ENCODE measurements at regions not wholly inside any gene's neighbourhood (a gene's known extent, or its start where the extent isn't known, plus 50 kb on each side); places are given as distances from the start of the nearest gene placed in this dataset.

- no peak for ATAC-seq
Observed at GRCh38 chr7:22676385-22676784, 50.6 kb upstream of the IL6 start.

- no peak for ATAC-seq
Observed at GRCh38 chr7:22675917-22676343, 51.1 kb upstream of the IL6 start.

GRCh38 chr7:22675421-22675820 lies 51.6 kb upstream of the IL6 start:
- no peak for ATAC-seq

- ATAC-seq: peak; percentile 64
Observed at GRCh38 chr7:22672846-22673680, 53.9 kb upstream of the IL6 start.

- ATAC-seq: no peak
Observed at GRCh38 chr7:22671177-22671879, 55.7 kb upstream of the IL6 start.

GRCh38 chr7:22670422-22670815 lies 56.6 kb upstream of the IL6 start:
- no peak for ATAC-seq

GRCh38 chr7:22669692-22670421 lies 57.1 kb upstream of the IL6 start:
- ATAC-seq: no peak

GRCh38 chr7:22668971-22669401 lies 58.0 kb upstream of the IL6 start:
- ATAC-seq: no peak

- ATAC-seq: peak; percentile 76
Observed at GRCh38 chr7:22667562-22668239, 59.3 kb upstream of the IL6 start.

- ATAC-seq: no peak
Observed at GRCh38 chr7:22667187-22667561, 59.8 kb upstream of the IL6 start.

GRCh38 chr7:22666732-22667131 lies 60.3 kb upstream of the IL6 start:
- no peak for ATAC-seq

GRCh38 chr7:22665923-22666322 lies 61.1 kb upstream of the IL6 start:
- ATAC-seq: no peak

- ATAC-seq: no peak
Observed at GRCh38 chr7:22664988-22665798, 61.8 kb upstream of the IL6 start.

GRCh38 chr7:22663721-22664120 lies 63.3 kb upstream of the IL6 start:
- ATAC-seq: no peak

- ATAC-seq: no peak
Observed at GRCh38 chr7:22663357-22663718, 63.7 kb upstream of the IL6 start.

GRCh38 chr7:22662556-22663356 lies 64.2 kb upstream of the IL6 start:
- no peak for ATAC-seq

GRCh38 chr7:22662036-22662435 lies 65.0 kb upstream of the IL6 start:
- ATAC-seq: no peak

GRCh38 chr7:22660732-22661131 lies 66.3 kb upstream of the IL6 start:
- ATAC-seq: no peak

GRCh38 chr7:22660293-22660692 lies 66.7 kb upstream of the IL6 start:
- ATAC-seq: no peak

- no peak for ATAC-seq
Observed at GRCh38 chr7:22659741-22660140, 67.3 kb upstream of the IL6 start.

GRCh38 chr7:22658031-22658430 lies 69.0 kb upstream of the IL6 start:
- no peak for ATAC-seq

All from esophagus mucosa (tissue), 1 donor.